Thyroid gland (tissue), 4 donors: ENCODE measurements at regions not wholly inside any gene's neighbourhood (a gene's known extent, or its start where the extent isn't known, plus 50 kb on each side); places are given as distances from the start of the nearest gene placed in this dataset.

Experiments
- DNase-seq, 2 donors: peaks; one replicate each; pipeline ENCODE4 v3.0.0-alpha.2; 2019
- H3K27ac ChIP-seq, 3 donors: fragments of 200-600 bp; sonication (generic); 1 replicate in 2 of 3; 2 replicates in 1 of 3; pipeline ENCODE4 v1.5.1; 2016 to 2019; ENCODE audit warnings: mild to moderate bottlenecking in 1 of 3, moderate library complexity in 1 of 3
- H3K27me3 ChIP-seq: fragments of 200-600 bp; sonication (generic); one replicate; pipeline ENCODE4 v1.5.1; 2019
- H3K36me3 ChIP-seq, 2 donors: fragments of 200-600 bp; sonication (generic); one replicate each; pipeline ENCODE4 v1.5.1; 2016 to 2019
- H3K4me1 ChIP-seq, 2 donors: fragments of 200-600 bp; sonication (generic); one replicate each; pipeline ENCODE4 v1.5.1; 2017 to 2019
- H3K4me3 ChIP-seq, 3 donors: fragments of 200-600 bp; sonication (generic); replicated peaks in 1 of 3; 1 replicate in 2 of 3; 2 replicates in 1 of 3; pipeline ENCODE4 v1.5.1; 2016; ENCODE audit warnings: mild to moderate bottlenecking in 1 of 3
- H3K9me3 ChIP-seq: fragments of 200-600 bp; sonication (generic); one replicate; pipeline ENCODE4 v1.5.1; 2017
- POLR2A ChIP-seq, 2 donors: fragments of 450-650 bp; IDR thresholded peaks; one replicate each; pipeline ENCODE4 v1.6.1; 2017; ENCODE audit warnings: antibody characterized with exemption in 2 of 2, mild to moderate bottlenecking in 2 of 2, moderate library complexity in 1 of 2
- WGBS, 2 donors: methylation state at CpG; one replicate each; pipeline ENCODE4 v1.1.5; 2017; 5-methylcytosine and 5-hydroxymethylcytosine counted together
- intact Hi-C: fragments of 100-400 bp; cut with DNase I; formaldehyde crosslinking; loops from one replicate; pipeline ENCODE4 v1.15.1; 2023
- TF ChIP-seq, protein P1 (sequence below), 6 experiments: fragments of 200-600 bp in 3 of 6; fragments of 450-650 bp in 3 of 6; sonication (generic) in 3 of 6; IDR thresholded peaks; one replicate each; pipeline ENCODE4 v1.5.1; 2016 to 2019; ENCODE audit warnings: antibody characterized with exemption in 6 of 6, mild to moderate bottlenecking in 2 of 6, inconsistent platforms in 1 of 6, moderate library complexity in 1 of 6

DNA sequence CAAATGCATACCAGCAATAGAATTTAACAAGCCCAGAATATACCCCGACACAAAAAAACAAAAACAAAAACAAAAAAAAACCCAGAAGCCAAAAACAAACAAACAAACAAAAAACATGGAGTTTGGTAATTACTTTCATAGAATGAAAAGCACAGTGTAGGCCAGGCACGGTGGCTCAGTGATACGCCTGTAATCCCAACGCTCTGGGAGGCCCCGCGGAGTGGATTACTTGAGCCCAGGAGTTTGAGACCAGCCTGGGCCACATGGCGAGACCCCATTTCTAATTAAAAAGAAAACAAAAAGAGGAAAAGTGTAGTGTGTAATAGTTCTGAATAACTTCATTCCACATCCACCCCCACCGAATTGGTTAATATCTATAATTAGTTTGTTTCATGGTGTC lies 1265.7 kb downstream of the NCAM2 start:
- Histone ChIP-seq H3K4me1 (no peaks in the 10 kb centered on the region), H3K4me3 (no peak overlapping the region), H3K27me3 (no peaks in the 10 kb centered on the region), H3K36me3 (no peaks in the 10 kb centered on the region), H3K27ac (no peak overlapping the region), H3K9me3 (no peaks in the 10 kb centered on the region)
- TF ChIP-seq, protein P1, sequence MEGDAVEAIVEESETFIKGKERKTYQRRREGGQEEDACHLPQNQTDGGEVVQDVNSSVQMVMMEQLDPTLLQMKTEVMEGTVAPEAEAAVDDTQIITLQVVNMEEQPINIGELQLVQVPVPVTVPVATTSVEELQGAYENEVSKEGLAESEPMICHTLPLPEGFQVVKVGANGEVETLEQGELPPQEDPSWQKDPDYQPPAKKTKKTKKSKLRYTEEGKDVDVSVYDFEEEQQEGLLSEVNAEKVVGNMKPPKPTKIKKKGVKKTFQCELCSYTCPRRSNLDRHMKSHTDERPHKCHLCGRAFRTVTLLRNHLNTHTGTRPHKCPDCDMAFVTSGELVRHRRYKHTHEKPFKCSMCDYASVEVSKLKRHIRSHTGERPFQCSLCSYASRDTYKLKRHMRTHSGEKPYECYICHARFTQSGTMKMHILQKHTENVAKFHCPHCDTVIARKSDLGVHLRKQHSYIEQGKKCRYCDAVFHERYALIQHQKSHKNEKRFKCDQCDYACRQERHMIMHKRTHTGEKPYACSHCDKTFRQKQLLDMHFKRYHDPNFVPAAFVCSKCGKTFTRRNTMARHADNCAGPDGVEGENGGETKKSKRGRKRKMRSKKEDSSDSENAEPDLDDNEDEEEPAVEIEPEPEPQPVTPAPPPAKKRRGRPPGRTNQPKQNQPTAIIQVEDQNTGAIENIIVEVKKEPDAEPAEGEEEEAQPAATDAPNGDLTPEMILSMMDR (IDR thresholded peaks at IDR 0.05) = no peak
- no peak for TF ChIP-seq POLR2A (IDR thresholded peaks at IDR 0.05)
- intact Hi-C loops = no loop called here
- 92 to 93% methylated on average over 8 of the region's 8 CpGs for WGBS, 2 donors
- DNase-seq = no peak

DNA sequence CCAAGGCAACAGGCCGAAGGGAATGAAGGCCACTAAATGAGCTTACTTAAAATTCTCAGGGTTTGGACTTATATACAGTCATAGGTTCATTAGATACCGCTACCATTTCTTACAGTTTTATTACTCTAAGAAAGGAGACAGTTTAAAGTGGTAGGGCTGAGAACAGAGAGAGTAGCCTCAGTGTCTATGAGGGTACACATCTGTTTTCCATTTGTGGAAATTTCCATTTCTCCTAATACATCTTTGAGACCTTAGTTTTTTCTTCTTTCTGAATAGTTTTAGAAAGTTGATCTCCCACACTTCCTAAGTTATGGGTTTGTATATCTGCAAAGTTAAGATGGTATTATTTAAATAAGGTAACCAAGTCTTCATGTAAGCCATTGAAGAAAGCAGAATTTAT lies 1279.1 kb downstream of the NCAM2 start:
- TF ChIP-seq, protein P1 (IDR thresholded peaks at IDR 0.05) = no peak
- no peak for TF ChIP-seq POLR2A (IDR thresholded peaks at IDR 0.05)
- intact Hi-C loops = no loop called here
- no peak overlapping the region for H3K27ac ChIP-seq
- no peak overlapping the region for H3K4me3 ChIP-seq
- DNase-seq = no peak
- no peaks in the 10 kb centered on the region for H3K27me3 ChIP-seq
- 79 to 81% methylated on average over 2 of the region's 2 CpGs for WGBS, 2 donors
- no peaks in the 10 kb centered on the region for H3K4me1 ChIP-seq
- no peaks in the 10 kb centered on the region for H3K36me3 ChIP-seq
- no peaks in the 10 kb centered on the region for H3K9me3 ChIP-seq

DNA sequence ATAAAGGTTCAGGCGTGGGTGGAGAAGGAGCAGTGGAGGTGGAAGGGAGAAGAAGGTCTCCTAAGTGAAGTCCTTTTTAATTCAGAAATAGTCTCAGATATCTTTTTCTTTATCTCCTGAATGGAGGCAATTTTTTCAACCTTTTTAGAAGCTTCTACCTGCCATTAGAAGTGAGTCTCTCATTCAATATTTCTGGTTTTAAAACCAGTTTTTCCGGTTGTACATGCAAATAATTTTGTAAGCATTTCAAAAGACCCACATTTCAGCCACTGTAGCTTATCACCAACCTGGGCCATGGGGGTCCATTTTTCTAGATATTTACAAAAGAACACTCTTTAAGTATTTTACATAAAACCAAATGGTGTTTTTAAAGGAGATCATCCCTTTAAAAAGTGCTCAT lies 1280.2 kb downstream of the NCAM2 start:
- H3K4me1 ChIP-seq = no peaks in the 10 kb centered on the region
- intact Hi-C loops = no loop called here
- no peak overlapping the region for H3K27ac ChIP-seq
- DNase-seq = no peak
- no peak overlapping the region for H3K4me3 ChIP-seq
- WGBS, 2 donors = 72 to 75% methylated on average over 2 of the region's 2 CpGs
- TF ChIP-seq, protein P1 (IDR thresholded peaks at IDR 0.05) = no peak
- no peak for TF ChIP-seq POLR2A (IDR thresholded peaks at IDR 0.05)
- H3K36me3 ChIP-seq = no peaks in the 10 kb centered on the region
- H3K9me3 ChIP-seq = no peaks in the 10 kb centered on the region
- no peaks in the 10 kb centered on the region for H3K27me3 ChIP-seq

DNA sequence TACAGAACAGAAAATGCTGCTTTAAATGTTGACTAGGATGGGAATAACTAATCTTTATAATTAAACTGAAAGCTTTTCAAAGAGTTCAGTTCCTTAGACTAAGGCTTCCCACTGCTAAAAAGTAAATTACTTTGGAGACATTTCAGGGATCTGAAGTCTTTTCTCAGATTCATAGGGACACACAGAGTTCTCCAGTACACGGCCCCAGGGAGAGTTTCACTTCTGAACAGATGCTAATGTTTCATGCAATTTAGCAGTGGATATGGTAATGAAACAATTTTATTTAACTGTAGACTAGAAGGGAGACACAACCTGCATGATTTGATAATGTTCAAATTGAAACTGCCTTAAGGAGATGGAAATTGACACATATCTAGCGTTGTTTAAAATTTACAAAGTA lies 1282.6 kb downstream of the NCAM2 start:
- H3K36me3 ChIP-seq = no peaks in the 10 kb centered on the region
- H3K27ac ChIP-seq = no peak overlapping the region
- DNase-seq = no peak
- H3K27me3 ChIP-seq = no peaks in the 10 kb centered on the region
- no peak overlapping the region for H3K4me3 ChIP-seq
- intact Hi-C loops = no loop called here
- H3K9me3 ChIP-seq = no peaks in the 10 kb centered on the region
- WGBS, 2 donors = 67 to 73% methylated on average over 2 of the region's 2 CpGs
- TF ChIP-seq, protein P1 (IDR thresholded peaks at IDR 0.05) = no peak
- TF ChIP-seq POLR2A (IDR thresholded peaks at IDR 0.05) = no peak
- H3K4me1 ChIP-seq = no peaks in the 10 kb centered on the region

DNA sequence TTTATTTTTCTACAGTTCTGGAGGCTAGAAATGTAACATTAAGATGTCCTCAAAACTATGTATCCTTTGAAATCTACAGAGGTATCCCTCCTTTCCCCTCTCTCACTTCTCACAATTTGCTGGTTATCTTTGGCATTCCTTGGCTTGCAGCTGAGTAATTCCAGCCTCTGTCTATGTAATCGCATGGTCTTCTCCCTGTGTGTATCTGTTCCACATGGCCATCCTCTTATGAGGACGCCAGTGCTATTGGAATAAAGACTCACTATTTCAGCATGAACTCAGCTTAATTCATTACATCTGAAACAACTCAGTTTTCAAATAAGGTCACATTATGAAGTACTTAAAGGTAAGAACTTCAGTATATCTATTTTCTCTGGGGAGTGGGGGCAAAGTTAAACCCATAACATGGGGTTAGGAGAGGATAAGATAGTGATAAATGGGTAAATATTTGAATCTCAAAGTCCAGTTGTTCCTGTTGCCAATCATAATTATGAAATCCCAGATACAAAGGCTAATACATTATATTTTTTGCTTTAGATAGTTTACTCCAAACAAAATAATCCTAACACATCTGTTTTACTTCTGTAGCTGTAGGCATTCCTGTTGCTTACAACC lies 1290.8 kb downstream of the NCAM2 start:
- no peak overlapping the region for H3K27ac ChIP-seq
- WGBS, 2 donors = 82 to 89% methylated on average over 2 of the region's 2 CpGs
- H3K4me1 ChIP-seq = no peaks in the 10 kb centered on the region
- H3K4me3 ChIP-seq = no peak overlapping the region
- H3K27me3 ChIP-seq = no peaks in the 10 kb centered on the region
- no peaks in the 10 kb centered on the region for H3K9me3 ChIP-seq
- intact Hi-C loops = no loop called here
- DNase-seq = no peak
- no peaks in the 10 kb centered on the region for H3K36me3 ChIP-seq
- TF ChIP-seq POLR2A (IDR thresholded peaks at IDR 0.05) = no peak
- TF ChIP-seq, protein P1 (IDR thresholded peaks at IDR 0.05) = no peak
